SK-N-SH treated with all-trans-retinoic acid at 6 μM for 48 hours (cell line): ENCODE measurements at regions not wholly inside any gene's neighbourhood (a gene's known extent, or its start where the extent isn't known, plus 50 kb on each side); places are given as distances from the start of the nearest gene placed in this dataset.
"Not testable (repeated sequence)": the region's sequence is repeated elsewhere in the genome, so short reads cannot be mapped to it uniquely, and the experiment has no call there.

Experiments
- ATAC-seq: fragments of 200-7000 bp; cut with Tn5 transposase; 3 replicates; pipeline ENCODE4 v1.9.1; 2020; ENCODE audit warnings: mild to moderate bottlenecking, moderate library complexity

DNA sequence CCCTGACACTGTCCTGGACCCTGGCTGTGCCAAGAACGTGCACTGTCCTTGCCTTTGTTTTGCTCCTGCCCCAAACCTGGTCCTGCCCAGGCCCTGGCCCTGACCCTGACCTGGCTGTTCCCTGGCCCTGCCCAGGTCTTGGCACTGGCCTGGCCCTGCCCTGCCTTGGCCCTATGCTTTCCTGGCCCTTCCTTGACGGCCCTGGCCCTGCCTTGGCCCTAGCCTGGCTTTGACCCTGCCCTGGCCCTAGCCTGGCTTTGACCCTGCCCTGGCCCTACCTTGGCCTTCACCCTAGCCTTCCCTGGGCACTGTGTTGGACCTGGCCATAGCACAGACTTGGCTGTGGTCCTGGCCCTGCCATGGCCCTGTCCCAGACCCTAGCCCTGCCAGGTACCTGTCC lies 252.9 kb downstream of the TP53TG3F start:
- not testable (repeated sequence) for ATAC-seq

DNA sequence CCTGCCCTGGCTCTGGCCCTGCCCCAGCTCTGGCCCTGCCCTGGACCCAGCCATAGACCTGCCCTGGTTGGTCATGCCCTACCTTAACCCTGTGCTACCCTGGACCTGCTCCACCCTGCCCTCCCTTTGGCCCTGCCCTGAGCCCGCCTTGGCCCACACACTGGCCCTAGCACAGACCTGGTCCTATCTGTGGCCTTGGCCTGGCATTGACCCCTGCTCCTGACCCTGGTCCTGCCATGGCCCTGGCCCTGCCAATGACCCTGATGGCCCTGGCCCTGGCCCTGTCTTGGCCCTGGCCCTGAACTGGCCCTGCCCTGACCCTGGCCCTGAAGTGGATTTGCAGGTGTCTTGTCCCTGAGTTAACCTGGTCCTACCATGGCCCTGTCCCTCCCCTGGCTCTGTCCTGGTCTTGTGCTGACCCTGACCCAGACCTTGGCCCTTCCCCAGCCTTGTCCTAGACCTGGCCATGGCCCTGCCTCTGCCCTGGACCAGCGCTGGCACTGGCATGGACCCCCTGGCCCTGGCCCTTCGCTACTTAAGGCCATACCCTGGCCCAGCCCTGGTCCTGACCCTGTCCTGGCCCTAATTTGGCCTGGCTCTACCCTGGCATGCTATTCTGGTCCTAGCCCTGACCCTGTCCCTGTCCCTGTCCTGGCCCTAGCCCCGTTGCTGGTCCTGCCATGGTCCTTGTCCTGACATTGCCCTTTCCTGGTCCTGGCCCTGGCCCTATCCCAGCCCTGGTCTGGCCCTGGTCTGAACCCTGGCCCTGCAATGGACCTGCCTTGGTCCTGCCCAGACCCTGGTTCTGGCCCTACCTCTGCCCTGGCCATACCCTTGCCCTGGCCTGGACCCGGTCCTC lies 253.7 kb downstream of the TP53TG3F start:
- not testable (repeated sequence) for ATAC-seq

DNA sequence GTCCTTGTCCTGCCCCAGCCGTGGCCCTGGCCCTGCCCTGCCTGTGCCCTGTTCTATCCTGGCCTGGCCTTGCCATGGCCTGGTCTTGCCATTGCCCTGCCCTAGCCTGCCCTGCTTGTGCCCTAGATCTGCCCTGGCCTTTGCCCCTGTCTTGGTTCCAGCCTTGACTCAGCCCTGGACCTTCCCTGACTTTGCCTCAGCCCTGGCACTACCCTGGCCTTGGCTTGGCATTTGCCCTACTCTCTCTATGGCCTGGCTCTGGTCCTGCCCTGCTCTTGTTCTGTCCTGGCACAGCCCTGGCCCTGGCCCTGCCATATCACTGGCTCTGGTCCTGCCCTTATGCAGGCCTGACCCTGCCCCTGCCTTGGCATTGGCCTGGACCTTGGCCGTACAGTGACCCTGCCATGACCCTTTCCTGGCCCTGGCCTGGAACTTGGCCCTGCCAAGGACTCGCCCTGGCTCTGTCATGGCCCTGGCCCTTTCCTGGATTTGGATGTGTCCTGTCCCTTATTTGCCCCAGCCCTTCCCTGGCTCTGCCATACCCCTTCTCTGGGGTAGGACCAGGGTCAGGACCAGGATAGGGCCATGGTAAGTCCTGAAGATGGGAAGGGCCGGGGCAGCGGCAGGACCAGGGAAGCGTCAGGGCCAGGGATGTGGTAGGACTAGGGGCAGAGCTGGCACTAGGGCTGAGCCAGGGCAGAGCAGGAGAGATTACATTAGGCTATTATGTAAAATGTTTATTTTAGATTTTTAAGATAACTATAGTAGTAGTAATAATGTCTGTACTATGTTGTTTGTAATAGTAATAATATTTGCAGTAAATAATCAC lies 254.5 kb downstream of the TP53TG3F start:
- not testable (repeated sequence) for ATAC-seq

DNA sequence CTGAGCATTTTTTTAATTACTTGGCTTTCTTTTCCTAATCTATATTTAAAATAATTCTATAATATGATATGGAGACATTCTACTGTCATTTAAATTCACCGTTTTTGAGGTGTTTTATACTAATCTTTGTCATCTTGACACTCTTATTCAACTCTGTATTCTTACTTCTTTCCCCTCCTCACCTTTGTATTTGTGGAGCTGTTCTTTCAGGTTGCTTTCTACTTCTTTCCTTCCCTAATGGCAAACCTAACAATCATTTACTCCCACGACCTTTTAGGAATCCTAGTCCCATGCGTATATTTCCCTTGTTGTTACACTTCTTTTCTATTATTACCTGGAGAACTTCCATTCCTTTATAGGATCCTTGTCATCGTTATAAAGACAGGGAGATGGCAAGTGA lies 271.8 kb downstream of the TP53TG3F start:
- ATAC-seq, result not testable (repeated sequence)

DNA sequence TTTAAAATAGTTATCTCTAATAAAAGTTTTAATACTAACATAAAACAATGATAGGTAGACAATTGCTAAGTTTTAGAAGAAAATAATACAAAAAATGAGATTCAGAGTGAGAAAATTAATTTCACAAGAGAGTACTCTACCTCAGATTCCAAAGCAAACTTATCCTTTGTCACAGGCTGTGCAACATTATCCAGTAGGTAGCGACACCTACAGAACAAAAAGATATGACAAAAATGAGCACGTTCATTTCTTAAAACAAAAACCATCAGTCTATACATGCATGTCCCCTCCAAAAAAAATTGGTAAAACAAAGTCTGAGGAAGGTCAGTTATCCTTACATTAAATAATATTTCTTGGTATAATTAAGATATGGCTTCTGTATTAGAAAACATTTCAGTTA lies 275.2 kb downstream of the TP53TG3F start:
- not testable (repeated sequence) for ATAC-seq

DNA sequence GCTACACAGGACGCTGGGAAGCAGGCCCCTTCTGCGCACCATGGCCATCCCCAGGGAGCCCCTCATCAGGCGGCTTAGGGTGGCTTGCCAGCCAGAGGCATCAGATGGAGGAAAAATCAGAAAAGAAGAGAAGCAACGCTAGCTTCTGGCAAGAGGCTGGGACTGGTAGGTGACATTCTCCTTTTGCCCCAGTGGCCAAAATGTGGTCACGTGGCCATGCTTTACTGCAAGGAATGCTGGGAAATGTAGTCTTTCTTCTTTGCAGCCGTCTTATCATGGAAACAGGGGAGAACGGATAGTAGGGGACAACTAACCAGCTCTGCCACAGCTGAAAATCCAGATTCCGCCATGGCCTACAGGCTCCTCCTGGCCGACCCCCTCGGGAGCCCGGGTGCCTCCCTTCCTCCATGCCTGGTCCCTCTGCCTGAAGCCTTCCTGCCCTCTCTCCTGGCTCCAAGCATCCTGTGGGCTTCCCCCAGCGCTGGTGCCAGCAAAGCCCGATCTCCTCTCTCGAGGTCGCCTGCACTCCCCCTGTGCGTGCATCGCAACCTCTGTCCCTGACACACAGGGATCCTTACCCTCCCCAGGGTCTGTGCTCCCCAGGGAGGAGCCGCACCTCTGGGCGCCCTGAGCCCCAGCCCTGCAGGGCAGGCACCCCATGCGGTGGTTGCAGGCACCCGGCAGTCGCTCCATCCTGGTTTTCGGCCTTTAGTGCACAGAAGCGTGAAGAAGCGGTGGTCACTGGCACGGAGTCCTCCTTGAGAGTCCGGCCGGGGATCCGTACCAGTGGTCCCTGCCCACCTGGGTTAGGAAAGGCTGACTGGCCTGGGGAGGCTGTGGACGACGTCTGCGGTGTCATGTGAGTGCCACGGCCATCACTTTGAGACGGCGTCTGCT lies 307.7 kb downstream of the TP53TG3F start:
- ATAC-seq, result peak; percentile 90

DNA sequence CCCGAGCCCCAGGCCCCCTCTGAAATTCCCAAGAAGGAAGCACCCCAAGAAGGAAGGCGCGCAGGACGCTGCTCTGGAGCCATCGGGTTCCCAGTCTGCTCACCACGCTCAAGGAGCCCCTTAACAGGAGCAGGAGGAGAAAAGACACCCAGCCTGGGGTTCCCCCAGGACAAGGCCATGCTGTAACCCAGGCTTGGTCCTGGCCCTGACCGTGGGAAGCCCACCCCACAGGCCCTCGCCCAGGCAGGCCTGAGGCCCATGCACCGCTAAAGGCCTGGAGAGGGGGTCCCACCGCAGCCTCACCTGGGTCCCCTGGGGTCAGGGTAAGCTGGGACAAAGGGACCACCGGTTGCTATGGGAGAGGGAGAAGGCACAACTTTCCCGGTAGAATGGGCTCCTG lies 309.3 kb downstream of the TP53TG3F start:
- ATAC-seq, result not testable (repeated sequence)

DNA sequence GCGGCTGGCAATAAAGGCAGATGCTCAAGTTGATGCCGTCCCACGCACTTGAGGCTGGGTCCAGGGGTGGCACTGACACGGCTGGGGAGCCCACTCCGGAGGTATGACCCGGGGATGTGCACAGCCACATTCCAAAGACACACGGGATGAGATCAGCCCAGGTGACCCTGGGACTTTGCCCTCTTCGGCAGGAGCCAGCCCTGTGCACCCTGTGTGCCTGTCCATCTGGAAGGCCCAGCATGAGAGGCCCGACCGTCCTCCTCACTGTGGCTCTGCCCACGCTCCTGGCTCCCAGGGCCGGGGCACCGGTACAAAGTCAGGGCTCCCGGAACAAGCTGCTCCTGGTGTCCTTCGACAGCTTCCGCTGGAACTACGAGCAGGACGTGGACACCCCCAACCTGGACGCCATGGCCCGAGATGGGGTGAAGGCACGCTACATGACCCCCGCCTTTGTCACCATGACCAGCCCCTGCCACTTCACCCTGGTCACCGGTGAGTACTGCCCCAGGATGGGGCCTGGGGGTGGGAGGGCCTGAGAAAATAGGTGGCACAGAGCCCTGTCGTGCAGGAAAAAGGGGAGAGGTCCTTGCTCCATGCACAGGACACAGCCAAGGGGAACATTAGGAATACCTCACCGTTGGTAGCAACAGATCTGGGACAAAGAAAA lies 309.9 kb downstream of the TP53TG3F start:
- ATAC-seq, result not testable (repeated sequence)

DNA sequence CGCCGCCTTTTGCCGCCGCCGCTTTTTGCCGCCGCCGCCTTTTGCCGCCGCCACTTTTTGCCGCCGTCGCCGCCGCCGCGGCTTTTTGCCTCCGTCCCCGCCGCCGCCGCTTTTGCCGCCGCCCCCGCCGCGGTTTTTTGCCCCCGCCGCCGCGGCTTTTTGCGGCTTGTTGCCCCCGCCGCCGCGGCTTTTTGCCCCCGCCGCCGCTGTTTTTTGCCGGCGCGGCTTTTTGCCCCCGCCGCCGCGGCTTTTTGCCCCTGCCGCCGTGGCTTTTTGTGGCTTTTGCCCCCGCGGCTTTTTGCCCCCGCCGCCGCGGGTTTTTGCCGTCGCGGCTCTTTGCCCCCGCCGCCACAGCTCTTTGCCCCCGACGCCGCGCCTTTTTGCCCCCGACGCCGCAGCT lies 311.1 kb downstream of the TP53TG3F start:
- ATAC-seq, result not testable (repeated sequence)

DNA sequence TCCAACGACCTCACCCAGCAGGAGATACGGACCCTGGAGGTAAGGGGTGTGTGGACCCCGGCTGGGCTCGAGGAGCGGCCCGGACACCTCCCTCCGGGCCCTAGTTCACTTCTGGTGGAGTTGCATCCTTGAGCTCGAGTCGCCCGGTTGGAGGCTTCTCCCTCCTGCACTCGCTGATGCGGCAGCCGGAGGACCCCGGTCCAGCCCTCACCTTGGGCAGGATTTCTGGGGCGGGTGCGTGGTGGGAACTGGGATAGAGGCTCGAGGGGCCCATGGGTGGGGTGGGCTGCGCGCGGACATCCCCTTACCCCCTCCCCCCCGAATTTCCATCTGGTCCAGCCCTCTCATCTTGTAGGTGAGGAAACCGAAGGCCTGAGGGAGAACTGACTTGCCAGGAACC lies 311.8 kb downstream of the TP53TG3F start:
- not testable (repeated sequence) for ATAC-seq

DNA sequence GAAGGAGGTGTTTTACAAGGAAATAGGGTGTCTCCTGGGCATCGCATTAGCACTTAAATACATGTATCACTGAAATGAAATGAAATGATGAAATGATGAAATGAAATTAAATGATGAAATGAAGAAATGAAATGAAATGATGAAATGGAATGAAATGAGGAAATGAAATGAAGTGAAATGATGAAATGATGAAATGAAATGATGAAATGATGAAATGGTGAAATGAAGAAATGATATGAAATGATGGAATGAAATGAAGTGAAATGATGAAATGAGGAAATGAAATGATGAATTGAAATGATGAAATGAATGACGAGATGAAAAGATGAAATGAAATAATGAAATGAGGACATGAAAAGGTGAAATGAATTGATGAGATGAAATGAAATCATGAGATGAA lies 314.6 kb downstream of the TP53TG3F start:
- not testable (repeated sequence) for ATAC-seq

DNA sequence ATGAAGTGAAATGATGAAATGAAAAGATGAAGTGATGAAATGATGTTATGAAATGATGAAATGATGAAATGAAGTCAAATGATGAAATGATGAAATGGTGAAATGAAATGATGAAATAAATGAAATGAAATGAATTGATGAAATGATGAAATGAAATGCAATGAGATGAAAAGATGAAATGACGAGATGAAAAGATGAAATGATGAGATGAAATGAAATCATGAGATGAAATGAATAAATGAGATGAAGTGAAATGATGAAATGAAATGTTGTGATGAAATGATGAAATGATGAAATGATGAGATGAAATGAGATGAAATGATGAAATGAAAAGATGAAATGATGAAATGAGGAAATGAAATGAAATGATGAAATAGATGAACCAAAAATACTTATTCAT lies 315.3 kb downstream of the TP53TG3F start:
- not testable (repeated sequence) for ATAC-seq

DNA sequence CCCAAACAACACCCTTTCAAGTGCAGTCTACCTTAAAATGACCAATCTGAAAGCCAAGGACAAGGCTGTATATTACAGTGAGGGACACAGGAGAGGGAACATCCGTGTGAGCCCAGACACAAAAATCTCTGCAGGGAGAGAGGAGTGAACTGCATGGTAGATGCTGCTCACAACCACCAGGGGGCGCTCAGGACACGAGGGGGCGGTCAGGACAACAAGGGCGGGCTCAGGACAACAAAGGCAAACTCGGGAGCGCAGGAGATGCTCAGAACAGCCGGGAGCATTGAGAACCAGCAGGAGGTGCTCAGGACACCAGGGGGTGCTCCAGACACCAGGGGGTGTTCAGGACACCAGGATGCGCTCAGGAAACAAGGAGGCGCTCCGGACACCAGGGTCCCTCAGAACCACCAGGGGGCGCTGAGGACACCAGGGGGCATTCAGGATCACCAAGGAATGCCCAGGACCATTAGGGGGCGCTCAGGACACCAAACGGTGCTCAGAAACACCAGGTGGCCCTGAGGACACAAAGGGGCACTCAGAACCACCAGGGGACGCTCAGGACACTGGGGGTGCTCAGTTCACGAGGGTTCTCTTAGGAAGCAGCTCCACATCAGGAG lies 357.0 kb downstream of the TP53TG3F start:
- peak; percentile 57 for ATAC-seq

DNA sequence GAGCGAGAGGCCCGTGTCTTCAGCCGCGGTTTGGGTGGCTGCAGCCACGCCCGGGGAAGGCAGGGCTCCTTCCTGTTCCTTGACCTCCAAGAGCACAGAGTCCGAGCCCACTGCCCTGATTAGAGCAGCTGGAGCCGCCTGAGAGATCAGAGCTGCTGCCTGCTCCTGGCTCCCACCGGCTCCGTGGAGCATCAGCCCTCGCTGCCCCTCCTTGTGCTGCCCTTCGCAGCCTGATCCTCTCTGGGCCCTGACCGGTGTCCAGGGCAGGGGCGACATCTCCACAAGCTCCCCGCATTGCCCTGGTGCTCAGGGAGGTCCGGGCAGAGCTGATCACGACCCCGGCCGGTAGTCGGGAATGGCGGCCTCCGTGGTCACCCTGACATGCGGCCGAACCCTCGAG lies 365.3 kb downstream of the TP53TG3F start:
- ATAC-seq, result not testable (repeated sequence)

DNA sequence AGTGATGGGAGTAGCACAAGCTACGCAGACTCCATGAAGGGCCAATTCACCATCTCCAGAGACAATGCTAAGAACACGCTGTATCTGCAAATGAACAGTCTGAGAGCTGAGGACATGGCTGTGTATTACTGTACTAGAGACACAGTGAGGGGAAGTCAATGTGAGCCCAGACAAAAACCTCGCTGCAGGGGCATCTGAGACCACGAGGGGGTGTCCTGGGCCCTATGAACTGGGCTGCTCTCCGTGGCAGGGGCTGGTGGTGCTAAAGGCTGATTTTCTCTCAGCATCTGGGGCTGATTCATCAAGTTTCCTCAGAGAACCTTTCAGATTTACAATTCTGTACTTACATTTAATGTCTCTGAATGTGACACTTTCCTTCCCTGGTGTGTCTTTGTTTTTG lies 368.1 kb downstream of the TP53TG3F start:
- not testable (repeated sequence) for ATAC-seq

DNA sequence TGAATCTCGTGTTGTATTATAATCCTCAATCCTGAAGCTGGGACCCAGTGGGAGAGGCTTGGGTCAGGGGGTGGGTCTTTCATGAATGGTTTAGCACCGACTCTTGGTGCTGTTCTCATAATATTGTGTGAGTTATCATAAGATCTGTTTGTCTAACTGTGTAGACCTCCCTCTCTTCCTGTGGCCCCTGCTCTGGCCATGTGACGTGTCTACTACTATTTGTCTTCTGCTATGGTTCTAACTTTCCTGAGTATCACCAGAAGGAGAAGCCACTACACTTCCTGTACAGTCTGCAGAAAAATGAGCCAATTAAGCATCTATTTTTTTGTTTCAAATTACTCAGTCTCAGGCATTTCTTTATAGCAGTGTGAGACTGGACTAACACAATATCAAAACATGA lies 379.7 kb downstream of the TP53TG3F start:
- ATAC-seq, result not testable (repeated sequence)

DNA sequence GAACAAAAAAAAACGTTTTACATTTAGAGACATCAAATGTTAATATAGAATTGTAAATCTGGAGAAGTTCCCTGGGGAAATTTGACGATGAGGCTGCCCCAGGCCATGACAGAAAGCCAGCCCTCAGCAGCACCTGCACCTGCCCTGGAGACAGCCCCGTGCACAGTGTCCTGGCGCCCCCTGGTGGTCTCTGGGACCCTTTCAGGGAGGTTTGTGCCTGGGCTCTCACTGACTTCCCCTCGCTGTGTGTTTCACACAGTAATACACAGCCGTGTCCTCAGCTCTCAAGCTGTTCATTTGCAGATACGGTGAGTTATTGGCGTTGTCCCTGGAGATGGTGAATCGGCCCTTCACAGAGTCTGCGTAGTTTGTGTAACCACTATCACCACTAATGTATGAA lies 385.1 kb downstream of the TP53TG3F start:
- peak; percentile 66 for ATAC-seq
